Spleen (tissue), 11 donors: ENCODE measurements at regions not wholly inside any gene's neighbourhood (a gene's known extent, or its start where the extent isn't known, plus 50 kb on each side); places are given as distances from the start of the nearest gene placed in this dataset.

Experiments
- DNase-seq: peaks from one replicate; pipeline ENCODE4 v3.0.0-alpha.2; 2020
- H3K27ac ChIP-seq, 8 donors: fragments of 200-600 bp; sonication (generic) in 7 of 8; 1 replicate in 4 of 8; 2 replicates in 4 of 8; pipeline versions ENCODE4 v1.5.0 to v1.8.0; 2016 to 2021; ENCODE audit warnings: inconsistent platforms in 4 of 8, mild to moderate bottlenecking in 4 of 8, moderate library complexity in 1 of 8
- H3K27me3 ChIP-seq, 7 donors: fragments of 200-600 bp; sonication (generic) in 6 of 7; replicated peaks in 1 of 7; 1 replicate in 4 of 7; 2 replicates in 3 of 7; pipeline versions ENCODE4 v1.5.0 to v1.8.0; 2016 to 2021; ENCODE audit warnings: inconsistent platforms in 3 of 7, mild to moderate bottlenecking in 1 of 7
- H3K36me3 ChIP-seq, 6 donors: fragments of 200-600 bp; sonication (generic) in 5 of 6; 1 replicate in 4 of 6; 2 replicates in 2 of 6; pipeline versions ENCODE4 v1.5.0 to v1.8.0; 2016 to 2021; ENCODE audit warnings: inconsistent platforms in 2 of 6
- H3K4me1 ChIP-seq, 6 donors: fragments of 200-600 bp; sonication (generic) in 5 of 6; 1 replicate in 3 of 6; 2 replicates in 3 of 6; pipeline versions ENCODE4 v1.5.0 to v1.8.0; 2016 to 2021; ENCODE audit warnings: inconsistent platforms in 3 of 6
- H3K4me3 ChIP-seq, 8 donors: fragments of 200-600 bp; sonication (generic) in 7 of 8; 1 replicate in 4 of 8; 2 replicates in 4 of 8; pipeline versions ENCODE4 v1.5.0 to v1.8.0; 2016 to 2021; ENCODE audit warnings: inconsistent platforms in 4 of 8, mild to moderate bottlenecking in 4 of 8, moderate library complexity in 2 of 8
- H3K9me3 ChIP-seq, 8 donors: fragments of 200-600 bp; sonication (generic) in 7 of 8; 1 replicate in 4 of 8; 2 replicates in 4 of 8; pipeline versions ENCODE4 v1.5.0 to v1.8.0; 2016 to 2021; ENCODE audit warnings: inconsistent platforms in 4 of 8
- CTCF ChIP-seq, 11 experiments: fragments of 200-600 bp in 7 of 11; fragments of 450-650 bp in 4 of 11; sonication (generic) in 4 of 11; IDR thresholded peaks in 8 of 11; conservative IDR thresholded peaks in 3 of 11; 1 replicate in 7 of 11; 2 replicates in 4 of 11; pipeline versions ENCODE4 v1.4.0 to v1.8.0; 2016 to 2021; ENCODE audit warnings: antibody characterized with exemption in 11 of 11, inconsistent platforms in 4 of 11, mild to moderate bottlenecking in 1 of 11
- POLR2A ChIP-seq, 3 donors: fragments of 450-650 bp; IDR thresholded peaks; one replicate each; pipeline ENCODE4 v1.5.1; 2017; ENCODE audit warnings: antibody characterized with exemption in 3 of 3, mild to moderate bottlenecking in 1 of 3
- POLR2AphosphoS5 ChIP-seq, 3 donors: sonication (generic); formaldehyde crosslinking; IDR thresholded peaks; one replicate each; pipeline ENCODE4 v1.5.1; 2017; ENCODE audit warnings: antibody characterized with exemption in 3 of 3
- whole genome bisulfite sequencing, 5 donors: extraction: QIAGEN DNeasy Blood & Tissue Kit in 3 of 5; methylation state at CpG; one replicate each; pipeline versions ENCODE4 v1.1.5 to v1.1.7; 2013 to 2018; 5-methylcytosine and 5-hydroxymethylcytosine counted together
- intact Hi-C: fragments of 100-400 bp; cut with DNase I; formaldehyde crosslinking; loops from one replicate; pipeline ENCODE4 v1.15.0; 2023; ENCODE audit warnings: low total_unique reads
- donor health status: healthy with polysubstance abuse.
- donor health status: DM: no; HTN: no; CAD: no; lungs with moderate emphysema.
- donor health status: DM: no; HTN: no; CAD: no.
- donor health status: Bipolar disorder and iron deficiency.
- donor health status: healthy.
- donor health status: DM: no; HTN: no; CAD: no.
- donor health status: DM: yes; HTN: yes; CAD: no.

DNA sequence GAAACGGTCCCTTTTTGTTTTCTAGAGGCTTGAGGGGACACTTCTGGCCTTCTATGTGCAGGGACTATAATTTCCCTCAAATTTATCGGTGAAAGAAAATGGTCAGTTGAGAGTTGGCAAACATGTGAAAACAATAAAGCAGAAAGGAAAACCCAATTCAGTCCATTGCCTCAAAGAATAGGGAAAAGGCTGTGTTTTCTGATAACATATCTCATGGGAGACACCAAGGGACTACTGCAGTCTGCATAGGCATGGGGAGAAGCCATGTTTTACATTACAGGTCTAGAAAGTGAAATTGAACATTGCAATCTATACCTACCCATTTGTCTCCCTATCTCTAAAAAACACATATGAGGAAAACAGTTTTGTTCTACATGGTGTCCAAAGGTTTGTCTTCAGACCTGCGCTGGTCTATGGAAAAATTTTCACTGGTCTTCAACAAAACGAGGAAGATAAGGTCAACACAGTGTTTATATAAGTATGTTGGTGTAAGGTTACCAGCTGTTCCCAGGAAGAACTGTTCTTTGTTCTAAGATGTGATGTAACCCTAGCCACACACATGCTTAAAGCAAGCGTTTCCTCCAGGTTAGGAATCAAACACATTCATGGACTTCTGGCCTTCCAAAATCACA is 179.7 kb downstream of the MREG start:
- Histone ChIP-seq H3K36me3 (no peaks in the 10 kb centered on the region), H3K4me1 (peaks cover 0 to 23% (median 1%) of the 10 kb centered on the region in 6 donors), H3K27me3 (no peaks in the 10 kb centered on the region), H3K4me3 (no peak overlapping the region), H3K27ac (no peak overlapping the region), H3K9me3 (no peaks in the 10 kb centered on the region)
- TF ChIP-seq POLR2AphosphoS5 (IDR thresholded peaks at IDR 0.05) (no peak), CTCF (IDR thresholded peaks at IDR 0.05 in 8 of 11, conservative IDR thresholded peaks at IDR 0.05 in 3 of 11) (no peak), POLR2A (IDR thresholded peaks at IDR 0.05) (no peak)
- 64 to 80% (median 68%) methylated on average over 5 of the region's 5 CpGs for WGBS, 5 donors
- intact Hi-C loops: no loop called here
- no peak for DNase-seq

GRCh38 chr2:215832791-215833190 is 180.6 kb downstream of the MREG start:
- intact Hi-C loops: no loop called here
- Histone ChIP-seq H3K4me1 (peaks cover 0 to 23% (median 1%) of the 10 kb centered on the region in 6 donors), H3K27me3 (no peaks in the 10 kb centered on the region), H3K36me3 (no peaks in the 10 kb centered on the region), H3K4me3 (no peak overlapping the region), H3K27ac (no peak overlapping the region), H3K9me3 (no peaks in the 10 kb centered on the region)
- TF ChIP-seq CTCF (IDR thresholded peaks at IDR 0.05 in 8 of 11, conservative IDR thresholded peaks at IDR 0.05 in 3 of 11): no peak
- no peak for TF ChIP-seq POLR2AphosphoS5 (IDR thresholded peaks at IDR 0.05)
- no peak for TF ChIP-seq POLR2A (IDR thresholded peaks at IDR 0.05)
- DNase-seq: no peak
- WGBS, 5 donors: 81 to 92% (median 88%) methylated on average over 6 of the region's 6 CpGs

DNA sequence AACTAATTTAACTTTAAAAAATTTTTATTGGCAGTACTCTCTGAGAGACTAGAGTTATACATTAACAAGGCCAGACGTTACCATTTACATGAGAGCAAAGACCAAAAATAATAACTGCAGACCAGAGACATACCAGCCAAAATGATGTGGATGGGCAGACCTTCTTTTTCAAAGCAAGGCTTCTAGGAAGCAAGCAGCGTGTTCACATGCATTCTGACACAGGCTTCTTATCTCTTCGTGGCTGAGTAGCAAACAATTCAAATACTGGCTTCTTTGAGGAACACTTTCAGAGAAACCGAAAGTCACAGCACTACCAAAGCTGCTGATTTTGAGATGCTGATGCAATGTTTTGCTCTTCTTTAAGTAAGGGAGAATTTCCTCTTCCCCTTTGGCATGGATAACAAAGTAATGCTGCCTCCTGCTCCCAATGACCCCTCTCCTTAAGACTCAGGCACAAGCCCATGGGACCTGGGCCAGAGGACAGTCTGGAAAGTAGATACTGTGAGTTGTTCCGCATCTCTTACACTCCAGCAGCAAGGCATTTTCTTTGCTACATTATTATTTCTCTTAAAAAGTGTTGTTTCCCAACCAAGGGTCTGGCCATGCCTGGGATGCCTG is 181.9 kb downstream of the MREG start:
- H3K27me3 ChIP-seq: no peaks in the 10 kb centered on the region
- H3K36me3 ChIP-seq: no peaks in the 10 kb centered on the region
- no peak overlapping the region for H3K4me3 ChIP-seq
- H3K9me3 ChIP-seq: no peaks in the 10 kb centered on the region
- H3K27ac ChIP-seq: peak overlapping the region in 5 of 8 donors; percentile 2 to 52 (median 33)
- TF ChIP-seq CTCF (IDR thresholded peaks at IDR 0.05 in 8 of 11, conservative IDR thresholded peaks at IDR 0.05 in 3 of 11) (no peak), POLR2A (IDR thresholded peaks at IDR 0.05) (no peak), POLR2AphosphoS5 (IDR thresholded peaks at IDR 0.05) (no peak)
- 36 to 53% (median 43%) methylated on average over 5 of the region's 5 CpGs for WGBS, 5 donors
- intact Hi-C loops: no loop called here
- peaks cover 0 to 23% (median 1%) of the 10 kb centered on the region in 6 donors for H3K4me1 ChIP-seq
- no peak for DNase-seq

- TF ChIP-seq CTCF (IDR thresholded peaks at IDR 0.05 in 8 of 11, conservative IDR thresholded peaks at IDR 0.05 in 3 of 11): no peak
- no peak for TF ChIP-seq POLR2AphosphoS5 (IDR thresholded peaks at IDR 0.05)
- TF ChIP-seq POLR2A (IDR thresholded peaks at IDR 0.05): no peak
- no peak for DNase-seq
- Histone ChIP-seq H3K4me3 (no peak overlapping the region), H3K36me3 (no peaks in the 10 kb centered on the region), H3K27ac (no peak overlapping the region), H3K9me3 (no peaks in the 10 kb centered on the region), H3K27me3 (no peaks in the 10 kb centered on the region), H3K4me1 (peaks cover 0 to 23% (median 1%) of the 10 kb centered on the region in 6 donors)
- intact Hi-C loops: no loop called here
- 70 to 74% (median 74%) methylated on average over 4 of the region's 4 CpGs for WGBS, 5 donors
Observed at GRCh38 chr2:215830304-215830703, 183.0 kb downstream of the MREG start.
